Heart left ventricle (tissue), 16 donors: ENCODE measurements at regions not wholly inside any gene's neighbourhood (a gene's known extent, or its start where the extent isn't known, plus 50 kb on each side); places are given as distances from the start of the nearest gene placed in this dataset.

Source experiments
- ATAC-seq, 4 donors: fragments of 200-7000 bp; cut with Tn5 transposase; one replicate each; pipeline ENCODE4 v1.9.1; 2020 to 2022; ENCODE audit warnings: moderate library complexity in 4 of 4, mild to moderate bottlenecking in 3 of 4, moderate number of reproducible peaks in 1 of 4
- DNase-seq, 5 donors: peaks; one replicate each; pipeline ENCODE4 v3.0.0-alpha.2; 2020
- H3K27ac ChIP-seq, 12 donors: fragments of 200-600 bp; sonication (generic) in 4 of 12; one replicate each; pipeline versions ENCODE4 v1.5.0 to v1.8.0; 2016 to 2022; ENCODE audit warnings: mild to moderate bottlenecking in 2 of 12
- H3K27me3 ChIP-seq, 9 donors: fragments of 200-600 bp; sonication (generic) in 2 of 9; one replicate each; pipeline versions ENCODE4 v1.5.1 to v1.8.0; 2016 to 2022; ENCODE audit warnings: mild to moderate bottlenecking in 3 of 9
- H3K36me3 ChIP-seq, 9 donors: fragments of 200-600 bp; sonication (generic) in 2 of 9; one replicate each; pipeline versions ENCODE4 v1.5.0 to v1.8.0; 2018 to 2022; ENCODE audit warnings: mild to moderate bottlenecking in 2 of 9
- H3K4me1 ChIP-seq, 12 donors: fragments of 200-600 bp; sonication (generic) in 4 of 12; one replicate each; pipeline versions ENCODE4 v1.5.0 to v1.8.0; 2016 to 2022; ENCODE audit warnings: mild to moderate bottlenecking in 3 of 12
- H3K4me3 ChIP-seq, 12 donors: fragments of 200-600 bp; sonication (generic) in 4 of 12; one replicate each; pipeline versions ENCODE4 v1.5.0 to v1.8.0; 2017 to 2022; ENCODE audit warnings: mild to moderate bottlenecking in 9 of 12, moderate library complexity in 4 of 12
- H3K9me3 ChIP-seq, 12 donors: fragments of 200-600 bp; sonication (generic) in 4 of 12; one replicate each; pipeline versions ENCODE4 v1.5.0 to v1.8.0; 2016 to 2022; ENCODE audit warnings: mild to moderate bottlenecking in 1 of 12
- CTCF ChIP-seq, 12 donors: fragments of 200-600 bp; sonication (generic) in 4 of 12; IDR thresholded peaks; one replicate each; pipeline versions ENCODE4 v1.5.0 to v1.8.0; 2018 to 2022; ENCODE audit warnings: antibody characterized with exemption in 12 of 12, mild to moderate bottlenecking in 5 of 12
- POLR2A ChIP-seq, 2 donors: fragments of 450-650 bp; IDR thresholded peaks; one replicate each; pipeline ENCODE4 v1.6.1; 2017; ENCODE audit warnings: antibody characterized with exemption in 2 of 2, mild to moderate bottlenecking in 2 of 2, moderate library complexity in 2 of 2
- WGBS, 4 donors: extraction: QIAGEN DNeasy Blood & Tissue Kit in 2 of 4; methylation state at CpG; one replicate each; pipeline versions ENCODE4 v1.1.5 to v1.1.7; 2013 to 2018; 5-methylcytosine and 5-hydroxymethylcytosine counted together
- intact Hi-C, 10 donors: fragments of 100-400 bp; cut with DNase I; formaldehyde crosslinking; loops; one replicate each; pipeline versions ENCODE4 v1.11.1 to v1.14.2; 2022
- donor health status: ischemic (EF 13 %, LVEDD 7.1; RV severe dilation, severe dysfunction).
- donor health status: healthy with polysubstance abuse.
- donor health status: DM: no; HTN: yes; CAD: no.
- donor health status: DM: no; HTN: no; CAD: no.
- donor health status: ischemic (EF 25% LVEDD 6.9; RV normal size, moderate dysfunction).
- donor health status: ischemic (EF 25% LVEDD 5.7; RV mildly dilated, moderate dysfunction).
- donor health status: healthy.
- donor health status: DM: yes; HTN: yes; CAD: no.
- donor health status: ischemic (EF 35%, LVEDD 5.7; RV mildly dilated, moderate dysfunction).
- donor health status: nonischemic (EF 11% LVEDD 7.7; RV severe dilation, severe dysfunction).
- donor health status: DM: yes; HTN: yes; CAD: no.
- donor health status: PGD.
- donor health status: ischemic (EF 29% LVEDD 5.4; RV normal size, mild dysfunction).
- donor health status: nonischemic (EF 23%, LVEDD 6.1; RV moderate dilation, normal function).

- no peak for DNase-seq
- no peaks in the 10 kb centered on the region for H3K4me1 ChIP-seq
Observed at GRCh38 chr5:133702791-133703770, 90.7 kb upstream of the FSTL4 start.

GRCh38 chr5:133701871-133702270, 89.5 kb upstream of the FSTL4 start:
- DNase-seq (no peak), ATAC-seq (no peak)
- Histone ChIP-seq H3K9me3 (no peaks in the 10 kb centered on the region), H3K27ac (no peak overlapping the region), H3K4me1 (no peaks in the 10 kb centered on the region), H3K36me3 (no peaks in the 10 kb centered on the region), H3K27me3 (no peaks in the 10 kb centered on the region), H3K4me3 (no peak overlapping the region)
- TF ChIP-seq POLR2A (IDR thresholded peaks at IDR 0.05) (no peak), CTCF (IDR thresholded peaks at IDR 0.05) (no peak)
- WGBS, 4 donors, result 83 to 92% (median 89%) methylated on average over 4 of the region's 4 CpGs
- intact Hi-C loops, result no loop called here

More at GRCh38 chr5:133702791-133703770, 90.7 kb upstream of the FSTL4 start:
- Histone ChIP-seq H3K27ac (no peak overlapping the region), H3K9me3 (no peaks in the 10 kb centered on the region), H3K36me3 (no peaks in the 10 kb centered on the region), H3K27me3 (no peaks in the 10 kb centered on the region), H3K4me3 (no peak overlapping the region)
- TF ChIP-seq POLR2A (IDR thresholded peaks at IDR 0.05) (no peak), CTCF (IDR thresholded peaks at IDR 0.05) (no peak)
- ATAC-seq, result no peak
- 69 to 79% (median 74%) methylated on average over 14 to 15 of the region's 15 CpGs for WGBS, 4 donors
- intact Hi-C loops, result no loop called here

GRCh38 chr5:133700251-133700650, 87.9 kb upstream of the FSTL4 start:
- Histone ChIP-seq H3K27ac (no peak overlapping the region), H3K4me1 (no peaks in the 10 kb centered on the region), H3K27me3 (no peaks in the 10 kb centered on the region), H3K36me3 (no peaks in the 10 kb centered on the region), H3K9me3 (no peaks in the 10 kb centered on the region), H3K4me3 (no peak overlapping the region)
- no peak for TF ChIP-seq CTCF (IDR thresholded peaks at IDR 0.05)
- TF ChIP-seq POLR2A (IDR thresholded peaks at IDR 0.05), result no peak
- no peak for DNase-seq
- intact Hi-C loops, result no loop called here
- 47 to 100% (median 71%) methylated on average over 2 of the region's 2 CpGs for WGBS, 4 donors
- ATAC-seq, result no peak

DNA sequence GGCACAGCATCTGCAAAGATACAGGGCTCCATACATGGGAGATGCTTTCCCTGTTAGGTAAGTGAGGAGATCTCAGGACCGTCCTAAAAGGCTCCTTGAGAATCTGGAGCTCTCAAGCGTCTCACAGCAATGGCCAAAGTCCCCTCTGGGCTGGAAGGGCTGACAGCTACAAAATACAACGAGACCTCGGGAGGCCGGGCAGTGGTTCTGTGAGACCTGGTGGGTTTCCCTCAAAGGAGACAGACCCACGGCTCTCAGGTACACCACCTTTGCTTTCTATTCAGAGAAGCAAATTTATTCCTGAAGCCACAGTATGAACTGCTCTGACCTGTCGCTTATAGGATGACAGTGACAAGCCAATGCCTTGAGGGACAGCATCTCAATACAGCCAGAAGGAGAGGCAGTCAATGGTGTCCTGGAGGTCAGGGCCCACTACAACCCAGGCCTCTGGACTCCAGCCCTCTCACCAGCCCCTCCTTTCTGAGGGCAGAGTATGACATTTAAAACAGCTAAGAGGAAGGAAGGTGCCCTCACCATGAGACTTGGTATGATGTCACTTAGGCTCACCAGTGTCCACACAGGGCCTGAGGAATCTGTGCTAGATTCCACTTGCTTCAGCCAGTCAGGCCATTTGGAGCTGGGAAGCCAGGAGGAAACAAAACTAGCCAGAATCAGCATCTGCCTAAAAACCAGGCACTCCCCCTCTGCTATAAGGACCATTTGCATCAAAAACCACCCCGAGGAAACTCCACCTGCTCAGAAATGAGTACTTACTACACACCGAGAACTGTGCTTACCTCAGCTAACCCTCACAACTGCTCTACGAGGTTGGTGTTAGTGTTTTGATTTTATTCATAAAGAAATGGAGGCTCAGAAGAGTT, 86.5 kb upstream of the FSTL4 start:
- DNase-seq (no peak), ATAC-seq (no peak)
- peaks cover 0 to 4% (median 0%) of the 10 kb centered on the region in 9 donors for H3K27me3 ChIP-seq
- H3K4me3 ChIP-seq, result no peak overlapping the region
- H3K9me3 ChIP-seq, result no peaks in the 10 kb centered on the region
- no peaks in the 10 kb centered on the region for H3K36me3 ChIP-seq
- WGBS, 4 donors, result 85 to 88% (median 87%) methylated on average over 10 of the region's 10 CpGs
- no peaks in the 10 kb centered on the region for H3K4me1 ChIP-seq
- intact Hi-C loops, result no loop called here
- TF ChIP-seq POLR2A (IDR thresholded peaks at IDR 0.05) (no peak), CTCF (IDR thresholded peaks at IDR 0.05) (no peak)
- no peak overlapping the region for H3K27ac ChIP-seq
